NCI-H446 (cell line): ENCODE measurements at regions not wholly inside any gene's neighbourhood (a gene's known extent, or its start where the extent isn't known, plus 50 kb on each side); places are given as distances from the start of the nearest gene placed in this dataset.
"Not testable (repeated sequence)": the region's sequence is repeated elsewhere in the genome, so short reads cannot be mapped to it uniquely, and the experiment has no call there.

Experiments used
- DNase-seq, 2 experiments: peaks; one replicate each; lab custom pipeline; 2025; lab: John Stamatoyannopoulos, UW

DNA sequence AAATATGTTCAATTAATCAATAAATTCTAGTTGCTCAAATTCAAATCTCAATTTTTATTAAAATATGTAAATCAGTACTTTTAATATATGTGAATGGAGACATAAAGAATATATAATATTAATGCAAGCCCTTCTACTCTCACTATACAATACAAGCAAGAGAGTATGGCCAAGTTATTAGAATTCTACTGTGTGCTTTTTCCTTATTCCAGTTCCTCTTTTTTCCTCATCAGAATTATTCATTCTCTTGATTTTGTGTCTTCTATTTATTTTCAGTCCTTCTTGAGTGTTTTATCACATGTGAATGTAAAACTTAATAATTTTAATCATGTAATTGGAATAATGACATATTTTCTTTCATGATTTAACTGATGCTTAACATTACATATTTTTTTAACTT is 276.8 kb downstream of the PCDH20 start:
- no peak for DNase-seq

GRCh38 chr13:61136515-61136914 is 279.1 kb downstream of the PCDH20 start:
- DNase-seq: no peak

GRCh38 chr13:61136093-61136492 is 279.6 kb downstream of the PCDH20 start:
- DNase-seq: no peak

DNA sequence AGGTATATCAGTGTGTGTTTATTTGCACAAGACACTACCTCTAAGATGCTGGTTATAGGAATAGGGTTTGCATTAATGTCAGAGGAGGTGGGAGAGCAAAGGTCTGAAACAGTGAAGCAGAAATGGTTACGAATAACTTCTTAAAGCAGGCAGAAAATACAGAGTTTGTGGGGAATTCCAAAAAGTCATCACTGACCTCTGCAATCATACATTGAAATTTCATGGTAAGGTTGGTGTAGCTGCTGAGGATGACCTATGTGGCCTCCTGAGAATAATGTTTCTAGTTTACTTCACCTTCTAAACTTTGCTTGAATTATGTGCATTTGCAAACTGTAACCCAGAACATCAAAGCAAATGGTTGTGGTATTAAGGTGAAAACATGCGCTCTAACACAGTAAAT is 280.1 kb downstream of the PCDH20 start:
- no peak for DNase-seq

- peak; percentile 6 to 13 for DNase-seq
These were observed 286.6 kb downstream of the PCDH20 start for GRCh38 chr13:61128850-61129645.

DNA sequence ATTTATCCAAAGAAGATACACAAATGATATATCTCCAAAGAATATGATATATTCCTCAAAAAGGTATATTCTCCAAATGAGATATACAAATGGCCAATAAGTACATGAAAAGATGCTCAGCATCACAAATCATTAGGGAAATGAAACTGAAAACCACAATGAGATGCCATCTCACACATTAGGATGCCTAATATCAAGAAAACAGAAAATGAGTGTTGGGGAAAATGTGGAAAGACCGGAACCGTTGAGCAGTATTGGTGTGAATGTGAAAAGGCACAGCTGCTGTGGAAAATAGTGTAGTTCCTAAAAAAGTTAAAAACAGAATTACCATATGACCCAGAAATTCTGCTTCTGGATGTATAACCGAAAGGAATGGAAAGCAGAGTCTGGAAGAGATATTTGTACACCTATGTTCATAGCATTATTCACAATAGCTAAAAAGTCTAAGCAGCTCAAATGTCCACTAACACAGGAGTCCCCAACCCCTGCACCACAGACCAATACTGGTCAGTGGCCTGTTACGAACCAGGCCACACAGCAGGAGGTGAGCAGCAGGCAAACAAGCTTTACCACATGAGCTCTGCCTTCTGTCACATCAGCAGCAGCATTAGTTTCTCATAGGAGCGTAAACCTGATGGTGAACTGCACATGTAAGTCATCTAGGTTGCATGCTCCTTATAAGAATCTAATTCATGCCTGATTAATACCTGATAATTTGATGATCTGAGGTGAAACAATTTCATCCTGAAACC is 291.9 kb downstream of the PCDH20 start:
- no peak for DNase-seq

GRCh38 chr13:61113140-61113658 is 302.4 kb downstream of the PCDH20 start:
- no peak for DNase-seq

DNA sequence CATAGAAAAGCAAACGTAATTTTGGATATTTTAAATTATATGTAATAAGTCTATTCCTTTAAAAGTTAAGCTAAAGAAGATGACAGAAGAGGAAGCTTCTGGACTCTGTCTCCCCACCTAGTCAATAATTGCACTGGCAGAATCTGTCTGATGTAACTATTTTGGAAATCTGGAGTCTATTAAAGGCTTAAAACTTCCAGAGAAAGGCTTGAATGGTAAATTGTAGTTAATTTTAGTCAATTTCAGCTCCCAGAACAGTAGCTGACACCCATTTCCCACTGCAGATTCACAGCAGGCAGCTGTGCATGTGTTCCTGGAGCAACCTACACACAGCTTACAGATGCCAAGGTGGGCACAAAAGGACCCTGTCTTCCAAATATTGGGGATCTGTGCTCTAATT is 304.1 kb downstream of the PCDH20 start:
- no peak for DNase-seq

- DNase-seq: peak in 1 of 2 experiments; percentile 28
These were observed 304.9 kb downstream of the PCDH20 start for GRCh38 chr13:61110732-61111131.

- DNase-seq: no peak
These were observed 305.9 kb downstream of the PCDH20 start for GRCh38 chr13:61109741-61110140.

DNA sequence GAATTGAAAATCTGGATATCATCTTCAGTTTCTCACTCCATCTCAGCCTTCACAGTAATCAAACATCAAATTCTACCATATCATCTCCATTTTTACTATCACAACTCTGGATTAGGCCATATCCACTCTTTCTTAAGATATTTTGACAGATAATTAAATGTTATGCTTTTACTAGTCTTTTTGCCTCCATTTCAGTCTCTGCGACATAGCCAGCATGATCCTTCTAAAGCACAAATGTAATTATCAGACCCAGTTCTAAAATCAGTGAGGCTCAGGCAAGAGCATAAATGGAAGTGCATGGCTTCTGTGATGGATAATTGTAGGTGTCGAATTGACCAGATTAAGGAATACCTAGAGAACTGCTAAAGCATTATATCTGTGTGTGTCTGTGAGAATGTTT is 307.7 kb downstream of the PCDH20 start:
- DNase-seq: no peak

DNA sequence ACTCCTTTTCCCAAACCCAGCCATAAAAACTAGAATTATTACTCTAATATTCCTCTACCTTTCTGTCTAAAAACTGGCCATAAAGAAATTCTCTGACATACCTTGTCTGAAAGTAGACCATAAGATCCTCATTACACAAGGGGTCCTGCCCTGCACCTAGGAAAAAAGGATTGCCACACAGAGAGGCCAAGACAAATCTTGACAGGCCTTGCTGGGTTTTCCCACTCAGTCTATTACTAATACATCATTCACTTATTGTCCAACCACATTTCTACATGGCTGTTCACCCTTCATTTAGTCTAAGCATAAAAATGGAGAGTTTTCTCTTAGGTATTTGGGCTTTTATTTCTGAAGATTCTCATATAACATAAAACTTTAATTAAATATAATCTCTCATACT is 319.8 kb downstream of the PCDH20 start:
- DNase-seq: no peak

DNA sequence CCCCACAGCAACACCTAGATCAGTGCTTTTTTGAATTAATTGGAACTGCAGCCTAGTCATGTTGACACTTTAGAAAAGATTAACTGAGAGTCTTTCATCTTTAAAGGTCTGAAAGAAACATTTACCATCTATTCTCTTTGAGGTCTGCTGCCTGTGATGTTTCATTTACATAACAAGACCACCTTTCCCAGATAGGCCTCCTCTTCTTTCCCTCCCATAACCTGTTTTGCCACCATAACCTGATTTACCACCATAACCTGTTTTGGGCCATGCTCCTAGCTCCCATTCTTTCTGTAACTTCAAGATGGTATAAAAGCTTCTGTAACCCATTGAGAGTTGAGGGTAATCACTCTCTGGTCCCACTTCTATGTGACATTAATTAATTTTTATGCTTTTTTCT is 320.8 kb downstream of the PCDH20 start:
- DNase-seq: no peak

DNA sequence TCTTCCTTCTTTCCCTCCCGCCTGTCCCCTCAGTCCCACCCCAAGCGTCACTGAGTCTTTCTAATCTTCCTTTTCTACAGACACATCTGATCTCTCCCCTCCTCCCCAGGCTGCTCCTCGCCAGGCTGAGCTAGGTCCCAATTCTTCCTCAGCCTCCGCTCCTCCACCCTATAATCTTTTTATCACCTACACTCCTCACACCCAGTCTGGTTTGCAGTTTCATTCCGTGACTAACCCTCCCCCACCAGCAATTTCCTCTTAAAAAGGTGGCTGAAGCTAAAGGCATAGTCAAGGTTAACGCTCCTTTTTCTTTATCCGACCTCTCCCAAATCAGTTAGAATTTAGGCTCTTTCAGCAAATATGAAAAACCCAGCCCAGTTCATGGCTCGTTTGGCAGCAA is 325.8 kb downstream of the PCDH20 start:
- not testable (repeated sequence) for DNase-seq

DNA sequence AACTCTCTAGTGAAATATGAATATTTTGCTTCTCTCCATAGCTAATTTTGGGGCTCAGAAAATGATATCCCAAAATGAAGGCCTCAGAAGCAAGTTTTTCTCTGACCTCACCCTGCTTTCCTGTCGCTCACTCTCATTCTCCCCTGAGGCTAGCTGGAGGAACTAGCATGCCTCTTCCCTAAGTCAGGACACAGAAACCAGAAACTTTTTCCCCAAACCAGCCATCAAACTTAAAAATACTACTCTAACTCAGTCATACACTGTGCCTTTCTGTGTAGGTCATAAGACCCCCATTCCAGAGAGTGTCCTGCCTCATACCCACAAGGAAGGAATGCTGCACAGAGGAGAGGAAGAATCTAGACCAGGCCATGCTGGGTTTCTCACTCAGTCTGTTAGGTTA is 329.6 kb downstream of the PCDH20 start:
- DNase-seq: no peak

GRCh38 chr13:61084988-61085387 is 330.7 kb downstream of the PCDH20 start:
- no peak for DNase-seq

GRCh38 chr13:61078976-61079770 is 336.5 kb downstream of the PCDH20 start:
- DNase-seq: no peak

DNA sequence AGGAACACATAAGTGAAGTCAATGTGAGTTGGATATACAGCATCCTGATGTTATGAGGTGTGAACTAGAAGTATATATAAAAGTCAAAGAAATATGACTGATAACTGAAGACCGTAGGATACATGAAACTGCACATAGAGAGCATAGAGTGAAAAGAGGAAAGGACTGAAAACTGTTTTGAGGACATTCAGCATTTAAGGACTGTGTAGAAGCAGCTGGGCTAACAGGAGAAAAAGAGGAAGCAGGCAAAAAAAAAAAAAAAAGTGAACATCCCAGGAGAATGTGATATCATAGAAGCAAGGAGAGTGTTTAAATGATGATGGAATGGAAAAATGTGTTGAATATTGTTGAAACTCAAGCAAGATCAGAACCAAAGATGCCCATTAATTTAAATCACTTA is 363.5 kb downstream of the PCDH20 start:
- no peak for DNase-seq

- no peak for DNase-seq
These were observed 370.4 kb downstream of the PCDH20 start for GRCh38 chr13:61045251-61045650.

DNA sequence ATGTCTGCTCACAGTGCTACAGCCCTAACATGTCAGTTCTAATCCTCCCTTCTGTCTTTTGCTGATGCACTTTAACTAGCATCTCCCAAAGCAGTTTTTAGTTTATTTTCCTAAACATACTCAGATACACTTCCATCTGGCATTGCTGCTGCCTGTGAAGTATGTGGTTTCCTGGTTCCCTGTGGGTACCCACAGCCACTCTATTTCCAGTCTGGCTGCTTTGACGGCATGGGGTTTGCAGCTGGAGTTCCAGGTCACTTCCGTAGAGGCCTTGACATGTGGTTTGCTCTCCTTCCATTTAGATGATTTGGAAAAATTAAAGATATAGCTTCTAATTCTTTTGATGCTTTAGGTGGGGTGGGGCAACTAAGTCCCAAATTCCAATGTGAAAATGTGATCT is 375.5 kb downstream of the PCDH20 start:
- no peak for DNase-seq

DNA sequence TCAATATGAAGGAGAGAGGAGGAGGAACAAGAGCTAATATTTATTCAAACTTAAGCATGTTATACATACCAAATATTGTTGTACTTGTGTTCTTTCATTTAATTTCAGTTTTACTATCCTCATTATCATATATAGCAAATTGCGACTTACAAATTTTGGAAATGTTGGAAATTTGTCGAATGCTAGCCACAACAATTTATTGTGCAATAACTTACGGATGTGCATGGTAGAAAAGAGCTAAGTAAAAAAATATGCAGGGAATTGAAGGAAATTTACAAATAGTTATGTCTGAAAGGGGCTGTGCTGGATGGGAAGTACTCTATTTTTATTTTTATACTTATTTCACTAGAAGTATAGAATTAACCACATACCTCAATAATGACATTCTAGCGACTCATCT is 376.3 kb downstream of the PCDH20 start:
- no peak for DNase-seq

- no peak for DNase-seq
These were observed 378.9 kb downstream of the PCDH20 start for GRCh38 chr13:61036715-61037114.
